ENCODE measurements at regions not wholly inside any gene's neighbourhood (a gene's known extent, or its start where the extent isn't known, plus 50 kb on each side); places are given as distances from the start of the nearest gene placed in this dataset.
"Not testable (repeated sequence)": the region's sequence is repeated elsewhere in the genome, so short reads cannot be mapped to it uniquely, and the experiment has no call there.

- H3K36me3 ChIP-seq: no peaks in the 10 kb centered on the region
- no peak for TF ChIP-seq CTCF (IDR thresholded peaks at IDR 0.05)
- no peak overlapping the region for H3K27ac ChIP-seq
These were observed 1283.2 kb downstream of the TMEM121 start for GRCh38 chr14:106809615-106810014.

GRCh38 chr14:106810168-106810567 is 1283.8 kb downstream of the TMEM121 start:
- H3K4me3 ChIP-seq; H3K9me3 ChIP-seq; H3K4me1 ChIP-seq; intact Hi-C loops (cut with DNase I); H3K27ac ChIP-seq; H3K27me3 ChIP-seq (ENCODE audit: low read depth); ATAC-seq; H3K36me3 ChIP-seq; DNase-seq: not testable (repeated sequence)

More at GRCh38 chr14:106809615-106810014, 1283.2 kb downstream of the TMEM121 start:
- H3K4me3 ChIP-seq: no peak overlapping the region
- H3K4me1 ChIP-seq: no peaks in the 10 kb centered on the region
- ATAC-seq (no peak), DNase-seq (no peak)
- intact Hi-C loops (cut with DNase I): no loop called here
- no peaks in the 10 kb centered on the region for H3K9me3 ChIP-seq
- H3K27me3 ChIP-seq (ENCODE audit: low read depth): peaks cover 5% of the 10 kb centered on the region

GRCh38 chr14:106811162-106811561 is 1284.8 kb downstream of the TMEM121 start:
- H3K4me3 ChIP-seq: no peak overlapping the region
- H3K27ac ChIP-seq: no peak overlapping the region
- DNase-seq (no peak), ATAC-seq (no peak)
- intact Hi-C loops (cut with DNase I): no loop called here
- no peak for TF ChIP-seq CTCF (IDR thresholded peaks at IDR 0.05)
- H3K36me3 ChIP-seq: no peaks in the 10 kb centered on the region
- H3K9me3 ChIP-seq: no peaks in the 10 kb centered on the region
- peaks cover 3% of the 10 kb centered on the region for H3K27me3 ChIP-seq (ENCODE audit: low read depth)
- no peaks in the 10 kb centered on the region for H3K4me1 ChIP-seq

- H3K27ac ChIP-seq: no peak overlapping the region
- intact Hi-C loops (cut with DNase I): no loop called here
- no peak for ATAC-seq
These were observed 1286.5 kb downstream of the TMEM121 start for GRCh38 chr14:106812788-106813476.

GRCh38 chr14:106813477-106813823 is 1287.1 kb downstream of the TMEM121 start:
- DNase-seq: no peak
- Histone ChIP-seq H3K4me3 (no peak overlapping the region), H3K27me3 (ENCODE audit: low read depth) (no peaks in the 10 kb centered on the region), H3K4me1 (no peaks in the 10 kb centered on the region), H3K36me3 (no peaks in the 10 kb centered on the region), H3K27ac (no peak overlapping the region), H3K9me3 (no peaks in the 10 kb centered on the region)
- ATAC-seq: no peak
- no peak for TF ChIP-seq CTCF (IDR thresholded peaks at IDR 0.05)
- intact Hi-C loops (cut with DNase I): no loop called here

More at GRCh38 chr14:106812788-106813476, 1286.5 kb downstream of the TMEM121 start:
- no peaks in the 10 kb centered on the region for H3K4me1 ChIP-seq
- H3K36me3 ChIP-seq: no peaks in the 10 kb centered on the region
- H3K4me3 ChIP-seq: no peak overlapping the region
- DNase-seq: no peak
- no peaks in the 10 kb centered on the region for H3K27me3 ChIP-seq (ENCODE audit: low read depth)
- TF ChIP-seq CTCF (IDR thresholded peaks at IDR 0.05): no peak
- H3K9me3 ChIP-seq: no peaks in the 10 kb centered on the region

- Histone ChIP-seq H3K4me1 (no peaks in the 10 kb centered on the region), H3K27ac (no peak overlapping the region), H3K27me3 (ENCODE audit: low read depth) (no peaks in the 10 kb centered on the region), H3K4me3 (no peak overlapping the region), H3K36me3 (no peaks in the 10 kb centered on the region), H3K9me3 (no peaks in the 10 kb centered on the region)
- intact Hi-C loops (cut with DNase I): no loop called here
- no peak for TF ChIP-seq CTCF (IDR thresholded peaks at IDR 0.05)
- DNase-seq (no peak), ATAC-seq (no peak)
These were observed 1293.7 kb downstream of the TMEM121 start for GRCh38 chr14:106820119-106820518.

Data from lower lobe of right lung (tissue), 2 donors.